ENCODE measurements at regions not wholly inside any gene's neighbourhood (a gene's known extent, or its start where the extent isn't known, plus 50 kb on each side); places are given as distances from the start of the nearest gene placed in this dataset.

DNA sequence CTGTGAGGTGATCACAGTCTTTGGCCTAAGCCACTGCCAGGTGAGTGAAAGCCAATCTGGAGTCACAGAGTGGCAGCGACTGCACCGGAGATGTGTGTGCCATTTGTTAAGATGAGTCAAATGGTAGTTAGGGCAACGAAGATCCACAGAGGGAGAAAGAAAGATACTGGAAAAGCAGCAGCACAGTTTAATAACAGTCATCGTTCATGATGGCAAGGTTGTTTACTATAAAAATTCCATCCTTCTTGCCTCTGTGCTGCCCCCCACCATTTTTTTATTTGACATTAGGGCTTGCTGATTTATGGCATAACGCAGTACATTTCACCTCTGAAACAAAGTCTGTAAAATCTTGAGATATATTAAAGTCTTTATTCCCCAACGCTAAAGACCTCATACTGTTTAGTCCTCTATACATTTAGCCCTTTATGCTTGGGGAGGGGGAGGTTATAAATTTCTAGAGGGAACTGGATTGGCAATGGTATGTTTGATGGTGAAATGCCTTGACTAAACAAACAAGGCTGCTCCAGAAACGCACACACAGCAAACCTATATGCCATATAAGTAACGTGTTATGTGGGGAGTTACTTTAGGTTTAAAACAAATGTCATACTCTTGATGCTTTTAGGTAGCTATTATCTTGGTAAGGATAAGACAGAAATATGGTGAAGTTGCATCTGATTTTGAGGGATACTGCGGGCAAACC is 55.8 kb upstream of the ABL1 start:
- BruUV-seq (replicated peaks) = no TSS peak
- Histone ChIP-seq H3K4me1 (ENCODE audit: control insufficient read depth, insufficient read depth, low read length) (peaks cover 11% of the 10 kb centered on the region), H3K9me3 (ENCODE audit: control insufficient read depth, insufficient read depth, low read depth, low read length) (peaks cover 14% of the 10 kb centered on the region), H3K27ac (ENCODE audit: low read length) (no peak overlapping the region), H3K27me3 (ENCODE audit: control insufficient read depth, insufficient read depth, low read length) (no peaks in the 10 kb centered on the region), H3K36me3 (ENCODE audit: control insufficient read depth, insufficient read depth, low read length) (no peaks in the 10 kb centered on the region), H3K4me3 (ENCODE audit: low read depth in 2 of 2, low read length in 2 of 2) (no peak overlapping the region)
- intact Hi-C loops (cut with micrococcal nuclease; ENCODE audit: unreplicated experiment) (no loop called here), in situ Hi-C loops (cut with HindIII; ENCODE audit: low pct_unique_long_range_greater_than_20kb, low sequenced_read_pairs) (no loop called here)
- ATAC-seq = no peak
- POLR2A ChIA-PET = no interaction called here
- DNase-seq (ENCODE audit: low read depth, low spot score) = no peak
- CTCF ChIA-PET = no interaction called here
- no peak for TF ChIP-seq TCF7L2 (IDR thresholded peaks at IDR 0.05; ENCODE audit: low read depth, low read length)
- no peak for TF ChIP-seq POLR2AphosphoS5 (IDR thresholded peaks at IDR 0.05; ENCODE audit: low read depth, low read length)
- TF ChIP-seq, protein P1, sequence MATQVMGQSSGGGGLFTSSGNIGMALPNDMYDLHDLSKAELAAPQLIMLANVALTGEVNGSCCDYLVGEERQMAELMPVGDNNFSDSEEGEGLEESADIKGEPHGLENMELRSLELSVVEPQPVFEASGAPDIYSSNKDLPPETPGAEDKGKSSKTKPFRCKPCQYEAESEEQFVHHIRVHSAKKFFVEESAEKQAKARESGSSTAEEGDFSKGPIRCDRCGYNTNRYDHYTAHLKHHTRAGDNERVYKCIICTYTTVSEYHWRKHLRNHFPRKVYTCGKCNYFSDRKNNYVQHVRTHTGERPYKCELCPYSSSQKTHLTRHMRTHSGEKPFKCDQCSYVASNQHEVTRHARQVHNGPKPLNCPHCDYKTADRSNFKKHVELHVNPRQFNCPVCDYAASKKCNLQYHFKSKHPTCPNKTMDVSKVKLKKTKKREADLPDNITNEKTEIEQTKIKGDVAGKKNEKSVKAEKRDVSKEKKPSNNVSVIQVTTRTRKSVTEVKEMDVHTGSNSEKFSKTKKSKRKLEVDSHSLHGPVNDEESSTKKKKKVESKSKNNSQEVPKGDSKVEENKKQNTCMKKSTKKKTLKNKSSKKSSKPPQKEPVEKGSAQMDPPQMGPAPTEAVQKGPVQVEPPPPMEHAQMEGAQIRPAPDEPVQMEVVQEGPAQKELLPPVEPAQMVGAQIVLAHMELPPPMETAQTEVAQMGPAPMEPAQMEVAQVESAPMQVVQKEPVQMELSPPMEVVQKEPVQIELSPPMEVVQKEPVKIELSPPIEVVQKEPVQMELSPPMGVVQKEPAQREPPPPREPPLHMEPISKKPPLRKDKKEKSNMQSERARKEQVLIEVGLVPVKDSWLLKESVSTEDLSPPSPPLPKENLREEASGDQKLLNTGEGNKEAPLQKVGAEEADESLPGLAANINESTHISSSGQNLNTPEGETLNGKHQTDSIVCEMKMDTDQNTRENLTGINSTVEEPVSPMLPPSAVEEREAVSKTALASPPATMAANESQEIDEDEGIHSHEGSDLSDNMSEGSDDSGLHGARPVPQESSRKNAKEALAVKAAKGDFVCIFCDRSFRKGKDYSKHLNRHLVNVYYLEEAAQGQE (IDR thresholded peaks at IDR 0.05; ENCODE audit: insufficient read depth in 1 of 2, low read depth in 2 of 2, low read length in 1 of 2) = no peak
- TF ChIP-seq, protein P2, sequence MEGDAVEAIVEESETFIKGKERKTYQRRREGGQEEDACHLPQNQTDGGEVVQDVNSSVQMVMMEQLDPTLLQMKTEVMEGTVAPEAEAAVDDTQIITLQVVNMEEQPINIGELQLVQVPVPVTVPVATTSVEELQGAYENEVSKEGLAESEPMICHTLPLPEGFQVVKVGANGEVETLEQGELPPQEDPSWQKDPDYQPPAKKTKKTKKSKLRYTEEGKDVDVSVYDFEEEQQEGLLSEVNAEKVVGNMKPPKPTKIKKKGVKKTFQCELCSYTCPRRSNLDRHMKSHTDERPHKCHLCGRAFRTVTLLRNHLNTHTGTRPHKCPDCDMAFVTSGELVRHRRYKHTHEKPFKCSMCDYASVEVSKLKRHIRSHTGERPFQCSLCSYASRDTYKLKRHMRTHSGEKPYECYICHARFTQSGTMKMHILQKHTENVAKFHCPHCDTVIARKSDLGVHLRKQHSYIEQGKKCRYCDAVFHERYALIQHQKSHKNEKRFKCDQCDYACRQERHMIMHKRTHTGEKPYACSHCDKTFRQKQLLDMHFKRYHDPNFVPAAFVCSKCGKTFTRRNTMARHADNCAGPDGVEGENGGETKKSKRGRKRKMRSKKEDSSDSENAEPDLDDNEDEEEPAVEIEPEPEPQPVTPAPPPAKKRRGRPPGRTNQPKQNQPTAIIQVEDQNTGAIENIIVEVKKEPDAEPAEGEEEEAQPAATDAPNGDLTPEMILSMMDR (IDR thresholded peaks at IDR 0.05) = no peak
- TF ChIP-seq SIN3A (IDR thresholded peaks at IDR 0.05; ENCODE audit: borderline replicate concordance, insufficient read depth, low read depth, low read length) = no peak

DNA sequence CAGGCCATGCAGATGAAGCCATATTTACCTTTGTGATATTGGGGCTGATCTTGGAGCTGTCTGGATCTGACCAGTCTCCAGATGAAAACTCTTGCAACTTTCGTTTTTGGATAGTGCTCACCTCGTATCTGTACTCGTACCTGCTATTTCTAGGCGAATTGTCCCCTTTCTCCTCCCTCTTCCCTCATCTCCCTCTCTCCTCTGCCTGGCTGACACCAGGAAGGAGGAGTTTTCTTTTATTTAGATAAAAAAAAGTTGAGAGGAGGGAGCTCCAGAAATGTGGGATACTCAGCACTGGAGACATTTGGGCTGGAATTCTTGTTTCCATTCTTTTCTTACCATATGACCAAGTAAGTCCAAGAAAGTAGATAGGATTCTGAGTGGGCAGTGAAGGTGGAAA is 54.6 kb upstream of the ABL1 start:
- in situ Hi-C loops (cut with HindIII; ENCODE audit: low pct_unique_long_range_greater_than_20kb, low sequenced_read_pairs) = no loop called here
- intact Hi-C loops (cut with micrococcal nuclease; ENCODE audit: unreplicated experiment) = no loop called here
- Histone ChIP-seq H3K27me3 (ENCODE audit: control insufficient read depth, insufficient read depth, low read length) (no peaks in the 10 kb centered on the region), H3K4me3 (ENCODE audit: low read depth in 2 of 2, low read length in 2 of 2) (no peak overlapping the region), H3K27ac (ENCODE audit: low read length) (no peak overlapping the region), H3K4me1 (ENCODE audit: control insufficient read depth, insufficient read depth, low read length) (peaks cover 11% of the 10 kb centered on the region), H3K36me3 (ENCODE audit: control insufficient read depth, insufficient read depth, low read length) (no peaks in the 10 kb centered on the region), H3K9me3 (ENCODE audit: control insufficient read depth, insufficient read depth, low read depth, low read length) (peaks cover 4% of the 10 kb centered on the region; the same call in 1 of the 2 replicates)
- ChIA-PET POLR2A (interaction anchor here (0.6 kb wide), 1 partner anchor 65 kb away, joined by 3 read pairs; no protein-coding TSS in a partner anchor), CTCF (no interaction called here)
- no peak for ATAC-seq
- TF ChIP-seq, protein P1 (IDR thresholded peaks at IDR 0.05; ENCODE audit: insufficient read depth in 1 of 2, low read depth in 2 of 2, low read length in 1 of 2) = no peak
- TF ChIP-seq, protein P2 (IDR thresholded peaks at IDR 0.05) = no peak
- no peak for TF ChIP-seq POLR2AphosphoS5 (IDR thresholded peaks at IDR 0.05; ENCODE audit: low read depth, low read length)
- no peak for TF ChIP-seq SIN3A (IDR thresholded peaks at IDR 0.05; ENCODE audit: borderline replicate concordance, insufficient read depth, low read depth, low read length)
- TF ChIP-seq TCF7L2 (IDR thresholded peaks at IDR 0.05; ENCODE audit: low read depth, low read length) = no peak
- no TSS peak for BruUV-seq (replicated peaks)
- no peak for DNase-seq (ENCODE audit: low read depth, low spot score)

Data from Panc1 (cell line).